Mesothelial cell of epicardium (in vitro differentiated cells): ENCODE measurements at regions not wholly inside any gene's neighbourhood (a gene's known extent, or its start where the extent isn't known, plus 50 kb on each side); places are given as distances from the start of the nearest gene placed in this dataset.
A peak's percentile ranks its signal among the peaks of the same experiment; 100 is the strongest.

Source experiments
- DNase-seq, 2 experiments: peaks; one replicate each; pipeline ENCODE4 v3.0.0; 2021; ENCODE audit warnings: low spot score in 2 of 2; ENCODE audit not compliant: unreplicated experiment in 2 of 2
- H3K27ac Mint-ChIP-seq: 2 replicates; pipeline ENCODE4 v1.8.0; 2021; ENCODE audit warnings: mixed read lengths
- H3K27me3 Mint-ChIP-seq: 2 replicates; pipeline ENCODE4 v1.8.0; 2021; ENCODE audit warnings: low read depth, mixed read lengths
- H3K36me3 Mint-ChIP-seq: 2 replicates; pipeline ENCODE4 v1.8.0; 2021; ENCODE audit warnings: mixed read lengths
- H3K4me1 Mint-ChIP-seq: 2 replicates; pipeline ENCODE4 v1.8.0; 2021; ENCODE audit warnings: mixed read lengths
- H3K4me3 Mint-ChIP-seq: 2 replicates; pipeline ENCODE4 v1.8.0; 2021; ENCODE audit warnings: mild to moderate bottlenecking, moderate library complexity, mixed read lengths
- H3K9me3 Mint-ChIP-seq: 2 replicates; pipeline ENCODE4 v1.8.0; 2021; ENCODE audit warnings: mixed read lengths
- TF ChIP-seq, protein P1 (sequence below): fragments of 200-600 bp; sonication (generic); IDR thresholded peaks from one replicate; pipeline ENCODE4 v1.5.0; 2021; ENCODE audit warnings: antibody characterized with exemption; ENCODE audit not compliant: unreplicated experiment

DNA sequence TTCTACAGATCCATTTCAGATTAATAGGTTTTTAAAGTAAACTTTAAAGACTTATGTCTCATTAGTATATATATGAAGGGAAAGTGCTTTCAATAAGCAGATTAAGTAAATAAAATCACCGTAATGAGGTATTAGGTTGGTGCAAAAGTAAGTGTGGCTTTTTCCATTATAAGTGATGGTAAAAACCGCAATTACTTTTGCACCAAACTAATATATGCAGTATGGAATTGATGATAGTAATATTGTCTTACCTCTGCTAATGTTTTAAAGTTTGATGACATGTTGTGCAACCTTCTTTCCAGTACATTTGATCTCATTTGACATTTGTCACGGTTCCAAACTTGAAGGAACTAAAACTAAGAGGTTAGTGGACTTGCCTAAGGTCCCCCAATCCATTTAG lies 1819.3 kb downstream of the PCDH9 start:
- DNase-seq: no peak
- Mint-ChIP-seq H3K27ac (no peak overlapping the region), H3K4me1 (peaks cover 16% of the 10 kb centered on the region), H3K36me3 (no peaks in the 10 kb centered on the region), H3K27me3 (no peaks in the 10 kb centered on the region), H3K9me3 (no peaks in the 10 kb centered on the region), H3K4me3 (no peak overlapping the region)
- TF ChIP-seq, protein P1, sequence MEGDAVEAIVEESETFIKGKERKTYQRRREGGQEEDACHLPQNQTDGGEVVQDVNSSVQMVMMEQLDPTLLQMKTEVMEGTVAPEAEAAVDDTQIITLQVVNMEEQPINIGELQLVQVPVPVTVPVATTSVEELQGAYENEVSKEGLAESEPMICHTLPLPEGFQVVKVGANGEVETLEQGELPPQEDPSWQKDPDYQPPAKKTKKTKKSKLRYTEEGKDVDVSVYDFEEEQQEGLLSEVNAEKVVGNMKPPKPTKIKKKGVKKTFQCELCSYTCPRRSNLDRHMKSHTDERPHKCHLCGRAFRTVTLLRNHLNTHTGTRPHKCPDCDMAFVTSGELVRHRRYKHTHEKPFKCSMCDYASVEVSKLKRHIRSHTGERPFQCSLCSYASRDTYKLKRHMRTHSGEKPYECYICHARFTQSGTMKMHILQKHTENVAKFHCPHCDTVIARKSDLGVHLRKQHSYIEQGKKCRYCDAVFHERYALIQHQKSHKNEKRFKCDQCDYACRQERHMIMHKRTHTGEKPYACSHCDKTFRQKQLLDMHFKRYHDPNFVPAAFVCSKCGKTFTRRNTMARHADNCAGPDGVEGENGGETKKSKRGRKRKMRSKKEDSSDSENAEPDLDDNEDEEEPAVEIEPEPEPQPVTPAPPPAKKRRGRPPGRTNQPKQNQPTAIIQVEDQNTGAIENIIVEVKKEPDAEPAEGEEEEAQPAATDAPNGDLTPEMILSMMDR: no peak

DNA sequence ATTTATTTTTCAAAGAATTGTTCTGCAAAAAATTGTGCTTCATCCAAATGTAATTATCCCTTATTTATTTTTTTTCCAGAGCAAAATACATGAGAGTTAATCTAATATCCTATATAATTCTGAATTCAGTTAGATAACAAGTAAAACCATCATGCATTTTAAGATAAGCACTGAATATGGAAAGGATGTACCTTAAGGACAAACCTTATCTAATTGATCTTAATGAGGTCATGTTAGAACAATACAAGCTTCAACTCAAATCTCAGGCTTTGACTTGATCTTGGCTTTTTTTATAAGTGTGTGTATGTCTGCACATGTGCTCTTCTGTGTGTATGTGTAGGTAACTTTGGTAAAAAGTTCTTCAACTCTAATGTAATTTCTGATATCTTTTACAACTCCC lies 1828.8 kb downstream of the PCDH9 start:
- Mint-ChIP-seq H3K36me3 (no peaks in the 10 kb centered on the region), H3K4me3 (no peak overlapping the region), H3K27ac (peak overlapping the region; percentile 40), H3K27me3 (no peaks in the 10 kb centered on the region), H3K9me3 (no peaks in the 10 kb centered on the region), H3K4me1 (peaks cover 23% of the 10 kb centered on the region)
- TF ChIP-seq, protein P1: no peak
- DNase-seq: no peak

DNA sequence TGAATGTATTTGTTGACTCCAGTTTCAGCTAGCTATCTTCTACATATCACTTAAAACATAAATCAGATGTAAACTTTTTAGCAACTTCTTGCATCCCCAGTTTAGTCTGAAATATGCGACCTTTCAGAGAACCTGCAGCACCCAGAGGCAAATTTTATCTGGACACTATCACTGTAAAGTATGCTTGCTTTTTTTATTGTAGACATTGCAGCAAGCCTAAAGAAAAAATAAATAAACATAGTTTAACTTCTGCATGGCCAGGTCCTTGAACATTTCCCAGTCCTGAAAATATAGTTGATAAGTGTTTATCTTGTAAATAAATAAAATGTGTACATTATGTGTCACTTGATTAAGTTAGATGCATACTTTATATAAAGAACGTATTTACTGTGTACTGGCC lies 1829.4 kb downstream of the PCDH9 start:
- Mint-ChIP-seq H3K4me3 (no peak overlapping the region), H3K27ac (no peak overlapping the region), H3K27me3 (no peaks in the 10 kb centered on the region), H3K36me3 (no peaks in the 10 kb centered on the region), H3K9me3 (peaks cover under 1% of the 10 kb centered on the region), H3K4me1 (peaks cover 23% of the 10 kb centered on the region)
- DNase-seq: no peak
- TF ChIP-seq, protein P1: no peak

DNA sequence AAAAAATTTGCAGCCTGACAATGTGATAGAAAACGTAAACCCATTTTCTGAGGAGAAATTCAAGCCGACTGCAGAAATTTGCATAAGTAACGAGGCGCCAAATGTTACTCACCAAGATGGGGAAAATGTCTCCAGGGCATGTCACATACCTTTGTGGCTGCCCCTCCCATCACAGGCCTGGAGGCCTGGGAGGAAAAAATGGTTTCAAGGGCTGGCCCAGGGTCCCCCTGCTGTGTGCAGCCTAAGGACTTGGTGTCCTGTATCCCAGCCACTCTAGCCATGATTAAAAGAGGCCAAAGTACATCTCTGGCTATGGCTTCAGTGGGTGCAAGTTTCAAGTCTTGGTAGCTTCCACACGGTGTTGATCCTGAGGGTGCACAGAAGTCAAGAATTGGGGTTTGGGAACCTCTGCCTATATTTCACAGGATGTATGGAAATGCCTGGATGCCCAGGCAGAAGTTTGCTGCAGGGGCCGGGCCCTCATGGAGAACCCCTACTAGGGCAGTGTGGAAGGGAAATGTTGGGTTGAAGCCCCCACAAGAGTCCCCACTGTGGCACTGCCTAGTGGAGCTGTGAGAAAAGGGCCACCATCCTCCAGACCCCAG lies 1842.3 kb downstream of the PCDH9 start:
- Mint-ChIP-seq H3K36me3 (peaks cover 6% of the 10 kb centered on the region), H3K4me3 (no peak overlapping the region), H3K9me3 (peaks cover 57% of the 10 kb centered on the region), H3K4me1 (no peaks in the 10 kb centered on the region), H3K27me3 (no peaks in the 10 kb centered on the region), H3K27ac (no peak overlapping the region)
- TF ChIP-seq, protein P1: no peak
- no peak for DNase-seq

DNA sequence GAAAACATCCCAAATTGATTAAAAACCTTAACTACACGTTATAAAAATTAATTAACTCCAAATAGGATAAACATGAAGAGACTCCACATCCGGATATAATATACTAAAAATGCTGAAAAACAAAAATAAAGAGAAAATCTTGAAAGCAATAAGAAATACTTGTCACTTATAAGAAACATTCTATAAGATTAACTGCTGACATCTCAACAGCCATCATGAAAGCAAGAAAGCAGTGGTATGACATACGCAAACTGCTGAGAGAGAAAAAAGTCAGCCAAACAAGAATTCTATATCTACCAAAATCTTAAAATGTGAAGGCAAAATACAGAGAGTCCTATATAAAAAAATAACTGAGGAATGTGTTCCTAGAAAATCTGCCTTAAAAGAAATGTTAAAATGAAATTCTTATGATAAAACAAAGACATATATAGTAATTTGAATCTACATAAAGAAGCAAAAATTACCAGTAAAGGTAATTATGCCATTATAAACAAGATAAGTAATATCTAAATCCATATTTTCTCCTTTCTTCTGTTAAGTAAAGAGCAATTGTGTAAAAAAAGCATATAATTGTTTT lies 1851.1 kb downstream of the PCDH9 start:
- TF ChIP-seq, protein P1: no peak
- Mint-ChIP-seq H3K9me3 (peaks cover 43% of the 10 kb centered on the region), H3K36me3 (peaks cover 11% of the 10 kb centered on the region), H3K27ac (no peak overlapping the region), H3K4me3 (no peak overlapping the region), H3K27me3 (no peaks in the 10 kb centered on the region), H3K4me1 (no peaks in the 10 kb centered on the region)
- no peak for DNase-seq

DNA sequence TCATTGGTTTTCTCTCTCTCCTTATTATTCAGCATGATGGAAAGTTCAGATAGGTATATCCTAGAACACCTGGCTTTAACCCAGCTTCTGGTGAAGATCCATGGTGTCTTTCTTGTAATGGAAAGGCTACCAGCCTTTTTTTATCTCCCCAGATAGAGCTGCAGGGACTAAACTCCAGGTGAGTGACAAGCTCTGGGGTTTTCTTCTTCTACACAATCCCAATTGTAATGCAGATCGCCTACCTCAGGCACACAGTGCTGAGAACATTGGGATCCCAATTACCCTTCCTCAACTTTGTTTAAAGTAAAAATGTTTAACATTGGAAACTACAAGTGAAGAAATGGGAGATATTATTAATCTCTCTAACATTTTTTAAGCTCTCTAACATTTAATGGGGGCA lies 1851.7 kb downstream of the PCDH9 start:
- TF ChIP-seq, protein P1: no peak
- H3K36me3 Mint-ChIP-seq: peaks cover 11% of the 10 kb centered on the region
- H3K4me3 Mint-ChIP-seq: no peak overlapping the region
- H3K4me1 Mint-ChIP-seq: no peaks in the 10 kb centered on the region
- no peaks in the 10 kb centered on the region for H3K27me3 Mint-ChIP-seq
- H3K9me3 Mint-ChIP-seq: peaks cover 38% of the 10 kb centered on the region
- DNase-seq: no peak
- no peak overlapping the region for H3K27ac Mint-ChIP-seq
